ENCODE measurements at regions not wholly inside any gene's neighbourhood (a gene's known extent, or its start where the extent isn't known, plus 50 kb on each side); places are given as distances from the start of the nearest gene placed in this dataset.

GRCh38 chr13:107900775-107901174 is 314.6 kb downstream of the LIG4 start (continued):
- no peak for TF ChIP-seq ZNF425 (CRISPR knock-in tag; conservative IDR thresholded peaks at IDR 0.05)
- no peak for TF ChIP-seq ZSCAN18 (CRISPR knock-in tag; IDR thresholded peaks at IDR 0.05)
- TF ChIP-seq SOX15 (CRISPR knock-in tag; IDR thresholded peaks at IDR 0.05) = no peak

GRCh38 chr13:107886118-107886517 is 329.2 kb downstream of the LIG4 start:
- no peak for ATAC-seq
- no peaks in the 10 kb centered on the region for H3K27me3 Mint-ChIP-seq (ENCODE audit: low read depth)

More at GRCh38 chr13:107886118-107886517, 329.2 kb downstream of the LIG4 start:
- Mint-ChIP-seq H3K4me1 (no peaks in the 10 kb centered on the region), H3K27ac (no peak overlapping the region), H3K36me3 (peaks cover 10% of the 10 kb centered on the region), H3K4me3 (no peak overlapping the region), H3K9me3 (peaks cover 27% of the 10 kb centered on the region)
- CTCF ChIA-PET = no interaction called here
- POLR2A ChIA-PET = no interaction called here
- DNase-seq (ENCODE audit: low spot score) = no peak
- TF ChIP-seq MXD4 (CRISPR knock-in tag; IDR thresholded peaks at IDR 0.05; ENCODE audit: borderline replicate concordance) (no peak), ZMAT4 (CRISPR knock-in tag; IDR thresholded peaks at IDR 0.05) (no peak), AFF4 (CRISPR knock-in tag; IDR thresholded peaks at IDR 0.05; ENCODE audit: borderline replicate concordance) (no peak), ATF6 (CRISPR knock-in tag; IDR thresholded peaks at IDR 0.05) (no peak), SMAD4 (CRISPR knock-in tag; IDR thresholded peaks at IDR 0.05) (no peak), OVOL2 (CRISPR knock-in tag; IDR thresholded peaks at IDR 0.05; ENCODE audit: borderline replicate concordance) (no peak), ATF3 (CRISPR knock-in tag; conservative IDR thresholded peaks at IDR 0.05) (no peak), ZNF416 (CRISPR knock-in tag; IDR thresholded peaks at IDR 0.05) (no peak), MYBL2 (CRISPR knock-in tag; IDR thresholded peaks at IDR 0.05) (no peak), NFYB (CRISPR knock-in tag; conservative IDR thresholded peaks at IDR 0.05; ENCODE audit: low read depth) (no peak)
